ENCODE measurements at regions not wholly inside any gene's neighbourhood (a gene's known extent, or its start where the extent isn't known, plus 50 kb on each side); places are given as distances from the start of the nearest gene placed in this dataset.

- Mint-ChIP-seq H3K27ac (peak overlapping the region; percentile 51), H3K36me3 (peaks cover 3% of the 10 kb centered on the region), H3K9me3 (no peaks in the 10 kb centered on the region), H3K4me1 (peaks cover 33% of the 10 kb centered on the region), H3K27me3 (ENCODE audit: low read depth) (no peaks in the 10 kb centered on the region), H3K4me3 (no peak overlapping the region)
- TF ChIP-seq, protein P1, sequence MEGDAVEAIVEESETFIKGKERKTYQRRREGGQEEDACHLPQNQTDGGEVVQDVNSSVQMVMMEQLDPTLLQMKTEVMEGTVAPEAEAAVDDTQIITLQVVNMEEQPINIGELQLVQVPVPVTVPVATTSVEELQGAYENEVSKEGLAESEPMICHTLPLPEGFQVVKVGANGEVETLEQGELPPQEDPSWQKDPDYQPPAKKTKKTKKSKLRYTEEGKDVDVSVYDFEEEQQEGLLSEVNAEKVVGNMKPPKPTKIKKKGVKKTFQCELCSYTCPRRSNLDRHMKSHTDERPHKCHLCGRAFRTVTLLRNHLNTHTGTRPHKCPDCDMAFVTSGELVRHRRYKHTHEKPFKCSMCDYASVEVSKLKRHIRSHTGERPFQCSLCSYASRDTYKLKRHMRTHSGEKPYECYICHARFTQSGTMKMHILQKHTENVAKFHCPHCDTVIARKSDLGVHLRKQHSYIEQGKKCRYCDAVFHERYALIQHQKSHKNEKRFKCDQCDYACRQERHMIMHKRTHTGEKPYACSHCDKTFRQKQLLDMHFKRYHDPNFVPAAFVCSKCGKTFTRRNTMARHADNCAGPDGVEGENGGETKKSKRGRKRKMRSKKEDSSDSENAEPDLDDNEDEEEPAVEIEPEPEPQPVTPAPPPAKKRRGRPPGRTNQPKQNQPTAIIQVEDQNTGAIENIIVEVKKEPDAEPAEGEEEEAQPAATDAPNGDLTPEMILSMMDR (IDR thresholded peaks at IDR 0.05; ENCODE audit: unreplicated experiment) = no peak
- DNase-seq (ENCODE audit: low spot score in 2 of 2, unreplicated experiment in 2 of 2) = no peak
Measured at GRCh38 chr3:57004229-57004628, 56.2 kb upstream of the SPATA12 start.

DNA sequence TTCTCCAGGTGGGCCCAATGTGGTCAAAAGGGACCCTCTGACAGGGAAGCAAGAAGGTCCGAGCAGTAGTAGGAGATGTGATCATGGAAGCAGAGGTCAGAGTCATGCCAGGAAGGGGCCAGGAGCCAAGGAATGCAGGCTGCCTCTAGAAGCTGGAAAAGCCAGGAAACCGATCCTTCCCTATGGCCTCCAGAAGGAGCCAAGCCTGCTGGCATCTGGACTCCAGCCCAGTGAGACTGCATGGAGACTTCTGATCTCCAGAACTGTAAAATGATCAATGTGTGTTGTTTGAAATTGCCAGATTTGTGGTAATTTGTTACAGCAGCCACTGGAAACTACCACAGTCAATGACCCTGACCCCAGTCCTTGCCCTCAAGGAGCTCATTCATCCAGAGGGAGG lies 56.8 kb upstream of the SPATA12 start:
- no peak for DNase-seq (ENCODE audit: low spot score in 2 of 2, unreplicated experiment in 2 of 2)
- H3K4me3 Mint-ChIP-seq = no peak overlapping the region
- no peaks in the 10 kb centered on the region for H3K9me3 Mint-ChIP-seq
- H3K4me1 Mint-ChIP-seq = peaks cover 32% of the 10 kb centered on the region
- no peak overlapping the region for H3K27ac Mint-ChIP-seq
- TF ChIP-seq, protein P1 (IDR thresholded peaks at IDR 0.05; ENCODE audit: unreplicated experiment) = no peak
- H3K36me3 Mint-ChIP-seq = peaks cover 3% of the 10 kb centered on the region
- no peaks in the 10 kb centered on the region for H3K27me3 Mint-ChIP-seq (ENCODE audit: low read depth)

DNA sequence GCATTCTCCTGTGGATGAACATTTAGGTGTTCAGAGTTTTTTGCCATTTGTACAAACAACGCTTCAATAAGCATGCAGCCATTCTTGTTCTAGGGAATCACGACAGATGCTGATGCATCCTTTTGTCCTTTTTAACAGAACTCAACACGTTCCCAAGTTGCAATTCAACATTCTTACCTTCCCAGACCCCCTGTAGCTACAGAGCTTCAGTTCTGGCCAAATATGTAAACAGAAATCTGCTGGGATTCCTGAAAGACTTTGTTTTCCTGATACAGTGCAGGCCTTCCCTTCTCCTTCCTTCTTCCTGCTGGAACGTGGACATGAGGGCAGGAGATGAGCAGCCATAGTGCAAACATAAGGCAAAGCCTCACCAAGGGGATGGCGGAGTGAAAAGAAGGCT lies 59.1 kb upstream of the SPATA12 start:
- TF ChIP-seq, protein P1 (IDR thresholded peaks at IDR 0.05; ENCODE audit: unreplicated experiment) = no peak
- H3K27me3 Mint-ChIP-seq (ENCODE audit: low read depth) = no peaks in the 10 kb centered on the region
- H3K4me3 Mint-ChIP-seq = no peak overlapping the region
- H3K27ac Mint-ChIP-seq = no peak overlapping the region
- no peak for DNase-seq (ENCODE audit: low spot score in 2 of 2, unreplicated experiment in 2 of 2)
- H3K36me3 Mint-ChIP-seq = peaks cover 3% of the 10 kb centered on the region
- no peaks in the 10 kb centered on the region for H3K9me3 Mint-ChIP-seq
- H3K4me1 Mint-ChIP-seq = peaks cover 22% of the 10 kb centered on the region

DNA sequence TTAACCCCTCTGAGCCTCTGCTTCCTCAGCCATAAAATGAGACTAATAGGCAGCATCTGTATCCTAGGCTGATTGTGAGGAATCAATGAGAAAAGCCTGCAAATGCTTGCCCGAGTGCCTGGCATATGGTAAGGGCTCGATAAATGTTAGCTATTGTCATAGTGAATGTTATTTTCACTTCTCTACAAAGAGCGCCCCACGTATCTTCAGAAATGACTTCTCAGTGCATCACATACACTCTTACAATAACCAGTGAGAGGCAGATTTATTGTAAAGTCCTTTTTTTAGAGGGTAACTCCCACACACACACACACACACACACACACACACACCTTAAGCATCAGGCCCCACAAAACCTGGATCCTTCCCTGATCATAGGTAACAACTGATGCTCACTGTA lies 60.5 kb upstream of the SPATA12 start:
- H3K27ac Mint-ChIP-seq = no peak overlapping the region
- H3K4me3 Mint-ChIP-seq = no peak overlapping the region
- no peaks in the 10 kb centered on the region for H3K27me3 Mint-ChIP-seq (ENCODE audit: low read depth)
- TF ChIP-seq, protein P1 (IDR thresholded peaks at IDR 0.05; ENCODE audit: unreplicated experiment) = no peak
- peaks cover 3% of the 10 kb centered on the region for H3K36me3 Mint-ChIP-seq
- H3K4me1 Mint-ChIP-seq = peaks cover 25% of the 10 kb centered on the region
- no peaks in the 10 kb centered on the region for H3K9me3 Mint-ChIP-seq
- no peak for DNase-seq (ENCODE audit: low spot score in 2 of 2, unreplicated experiment in 2 of 2)

- Mint-ChIP-seq H3K4me3 (no peak overlapping the region), H3K4me1 (peaks cover 25% of the 10 kb centered on the region), H3K27ac (no peak overlapping the region), H3K27me3 (ENCODE audit: low read depth) (no peaks in the 10 kb centered on the region), H3K9me3 (no peaks in the 10 kb centered on the region), H3K36me3 (peaks cover 3% of the 10 kb centered on the region)
- TF ChIP-seq, protein P1 (IDR thresholded peaks at IDR 0.05; ENCODE audit: unreplicated experiment) = no peak
- DNase-seq (ENCODE audit: low spot score in 2 of 2, unreplicated experiment in 2 of 2) = no peak
Measured at GRCh38 chr3:56999547-56999946, 60.9 kb upstream of the SPATA12 start.

GRCh38 chr3:56998076-56998529 lies 62.4 kb upstream of the SPATA12 start:
- TF ChIP-seq, protein P1 (IDR thresholded peaks at IDR 0.05; ENCODE audit: unreplicated experiment) = no peak
- Mint-ChIP-seq H3K36me3 (no peaks in the 10 kb centered on the region), H3K9me3 (no peaks in the 10 kb centered on the region), H3K4me1 (peaks cover 21% of the 10 kb centered on the region), H3K4me3 (no peak overlapping the region), H3K27ac (no peak overlapping the region), H3K27me3 (ENCODE audit: low read depth) (no peaks in the 10 kb centered on the region)
- no peak for DNase-seq (ENCODE audit: low spot score in 2 of 2, unreplicated experiment in 2 of 2)
